HG03520 (cell line): ENCODE measurements at regions not wholly inside any gene's neighbourhood (a gene's known extent, or its start where the extent isn't known, plus 50 kb on each side); places are given as distances from the start of the nearest gene placed in this dataset.

Experiments
- ATAC-seq: cut with Tn5 transposase; IDR thresholded peaks from one replicate; pipeline ENCODE4 v1.9.1; 2021; ENCODE audit warnings: mild to moderate bottlenecking, moderate library complexity; ENCODE audit not compliant: unreplicated experiment

DNA sequence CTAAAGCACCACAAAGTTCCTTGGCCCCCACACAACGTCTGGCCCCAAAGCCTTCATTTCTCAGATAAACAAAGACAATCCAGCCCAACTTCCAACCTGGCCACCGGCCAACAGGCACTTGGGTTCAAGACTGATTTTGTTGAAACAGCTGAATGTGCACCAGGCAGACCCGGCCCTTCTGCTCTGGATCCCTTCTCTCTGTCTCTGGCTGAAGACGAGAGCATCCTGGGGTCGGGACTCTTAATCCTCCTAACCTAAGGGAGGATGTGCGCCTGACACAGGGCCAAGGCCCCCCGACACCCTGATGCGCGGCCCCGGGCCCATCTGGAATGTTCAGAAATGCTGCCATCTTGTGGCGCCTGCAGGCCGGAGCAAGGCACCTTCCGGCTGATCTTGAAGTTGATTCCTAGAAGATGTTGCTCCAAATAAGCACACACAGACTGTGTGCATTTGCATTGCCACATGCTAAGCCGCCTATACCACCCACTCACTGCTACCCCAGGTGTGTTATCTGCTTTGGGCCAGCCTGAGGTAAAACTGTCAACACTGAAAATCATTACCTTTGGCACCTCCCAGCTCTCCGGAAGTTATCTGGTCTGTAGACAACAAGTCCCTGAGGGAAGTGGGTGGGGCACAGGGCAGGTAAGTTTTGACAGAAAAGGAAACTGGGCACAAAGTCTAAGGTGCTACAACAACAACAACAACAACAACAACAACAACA, 98.4 kb upstream of the HABP2 start:
- ATAC-seq = no peak

DNA sequence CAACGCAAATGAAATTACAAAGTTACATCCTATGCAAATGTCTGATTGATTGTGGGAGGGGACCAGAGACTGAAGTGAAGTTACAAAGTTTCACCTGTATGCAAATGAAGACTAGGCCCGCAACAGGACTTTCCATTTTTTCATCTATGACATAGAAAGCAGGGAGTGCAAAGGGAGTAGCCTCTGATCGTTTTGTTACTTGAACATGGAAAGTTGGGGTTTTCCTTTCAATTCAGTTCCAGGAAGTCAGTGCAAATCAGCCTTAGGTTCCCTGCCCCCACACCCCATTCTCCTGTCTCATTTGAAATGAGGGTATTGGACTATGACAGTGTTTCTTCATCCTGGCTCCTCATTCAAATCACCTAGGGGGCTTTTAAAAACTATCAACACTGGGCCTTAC, 96.9 kb upstream of the HABP2 start:
- no peak for ATAC-seq

DNA sequence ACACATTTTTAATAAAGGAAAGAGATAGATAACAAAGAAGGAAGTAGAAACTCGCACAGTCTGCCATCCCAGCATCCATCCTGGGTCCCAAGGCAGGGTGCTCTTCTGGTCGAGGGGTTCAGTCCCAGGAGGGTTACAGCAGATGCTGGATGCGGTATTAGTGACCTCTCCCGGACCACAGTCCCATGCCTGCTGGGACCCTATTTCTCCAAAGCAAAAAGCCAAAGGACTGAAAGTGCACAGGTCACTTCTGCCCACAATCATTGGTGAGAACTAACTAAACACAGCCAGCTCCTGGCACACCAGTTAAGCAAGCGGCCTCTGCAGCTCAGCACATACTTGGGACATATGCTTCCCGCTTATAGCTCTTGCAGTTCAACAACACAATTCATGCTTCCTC, 96.1 kb upstream of the HABP2 start:
- ATAC-seq = no peak

DNA sequence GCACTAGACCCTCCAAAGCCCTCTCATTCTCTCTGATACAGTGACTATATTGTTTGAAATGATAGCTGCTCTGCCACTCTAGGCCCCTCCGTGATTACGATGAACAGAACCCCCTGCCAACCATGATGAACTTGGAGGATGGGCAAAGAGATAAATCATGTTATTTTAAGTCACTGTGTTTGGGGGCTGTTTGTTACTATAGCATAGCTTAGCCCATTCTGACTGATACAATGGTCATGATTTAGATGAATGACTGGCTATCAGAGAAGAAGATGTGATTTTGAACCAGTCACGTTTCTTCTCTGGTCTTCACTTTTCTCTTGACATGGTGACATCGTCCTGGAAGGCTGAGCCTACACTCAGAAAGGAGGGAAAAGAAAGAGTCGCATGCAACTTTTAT, 95.4 kb upstream of the HABP2 start:
- no peak for ATAC-seq

DNA sequence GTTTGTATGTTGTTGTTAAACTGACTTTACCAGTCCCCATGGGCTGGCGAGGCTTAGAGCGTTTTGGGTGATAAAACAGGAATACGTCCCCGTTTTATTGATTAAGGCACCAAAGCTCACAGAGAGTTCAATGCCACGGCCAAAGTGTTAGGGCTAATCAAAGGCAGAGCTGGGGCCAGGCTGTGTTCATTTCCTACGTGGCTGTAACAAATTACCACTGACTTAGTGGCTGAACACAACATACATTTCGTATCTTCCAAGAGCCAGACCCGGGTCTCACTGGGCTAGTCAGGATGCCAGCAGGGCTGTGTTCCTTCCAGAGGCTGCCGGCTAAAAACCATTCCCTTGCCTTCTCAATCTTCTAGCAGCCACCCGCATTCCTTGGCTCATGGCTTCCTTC, 94.4 kb upstream of the HABP2 start:
- ATAC-seq = no peak

DNA sequence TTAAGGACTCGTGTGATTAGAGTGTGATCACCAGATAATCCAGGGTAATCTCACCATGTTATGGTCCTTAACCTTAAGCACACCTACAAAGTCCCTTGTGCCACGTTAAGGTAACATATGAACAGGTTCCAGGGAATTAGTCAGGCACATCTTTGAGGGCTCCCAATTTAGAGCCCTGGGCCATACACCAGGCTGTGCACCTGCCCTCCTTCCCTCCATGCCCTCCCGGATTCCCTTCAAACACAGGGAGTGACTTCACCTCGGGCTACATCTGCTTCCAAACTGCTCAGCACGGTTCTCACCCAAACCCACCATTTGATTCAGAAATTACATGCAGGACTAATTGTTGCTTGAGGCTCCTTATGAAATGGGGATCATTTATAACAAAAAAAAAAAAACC, 93.9 kb upstream of the HABP2 start:
- no peak for ATAC-seq

DNA sequence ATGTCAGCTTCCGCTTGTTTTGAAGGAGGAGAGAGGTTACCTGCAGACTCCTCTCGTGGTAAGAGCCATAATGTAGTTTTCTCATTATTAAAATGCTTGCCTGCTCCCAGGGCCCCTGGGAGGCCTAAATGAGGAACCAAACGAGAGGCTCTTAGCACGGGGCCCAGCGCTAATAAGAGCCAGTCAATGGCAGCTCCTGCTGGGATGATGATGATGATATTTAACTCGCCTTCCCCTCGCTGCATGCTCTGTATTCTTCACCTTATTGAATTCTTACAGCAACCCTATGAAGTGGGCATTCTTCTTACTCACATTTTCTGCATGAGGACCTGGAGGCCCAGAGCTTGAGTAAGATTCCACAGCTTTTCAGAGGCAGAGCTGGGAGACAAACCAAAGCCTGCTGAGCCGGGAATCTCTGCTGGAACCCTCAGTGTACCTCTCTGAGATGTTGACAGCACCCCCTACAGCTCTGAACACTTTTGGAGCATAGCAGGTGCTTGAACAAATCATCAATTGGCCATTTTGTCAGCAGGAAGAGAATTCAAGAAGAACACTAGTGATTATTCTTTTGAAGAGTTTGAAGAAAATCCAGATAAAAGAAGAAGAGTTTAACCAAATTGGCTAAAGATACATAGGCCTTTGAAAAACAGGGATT, 93.1 kb upstream of the HABP2 start:
- no peak for ATAC-seq

DNA sequence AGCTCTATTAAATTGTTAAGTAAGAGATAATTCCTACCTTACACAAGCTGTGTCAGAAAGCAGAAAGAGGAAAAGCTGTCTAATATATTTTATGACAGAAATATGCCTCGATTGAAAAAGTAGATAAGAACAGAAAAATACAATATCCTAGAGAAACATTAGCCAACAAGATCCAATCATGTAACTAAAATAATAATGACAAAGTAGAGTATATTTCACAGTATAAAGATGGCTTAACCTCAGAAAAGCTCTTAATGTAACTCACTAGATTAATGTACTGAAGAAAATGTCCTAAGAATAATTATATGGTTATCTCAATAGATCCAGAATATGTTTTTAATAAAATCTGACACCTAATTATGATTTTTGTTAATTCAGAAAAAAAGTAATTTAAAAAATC, 89.8 kb upstream of the HABP2 start:
- no peak for ATAC-seq

DNA sequence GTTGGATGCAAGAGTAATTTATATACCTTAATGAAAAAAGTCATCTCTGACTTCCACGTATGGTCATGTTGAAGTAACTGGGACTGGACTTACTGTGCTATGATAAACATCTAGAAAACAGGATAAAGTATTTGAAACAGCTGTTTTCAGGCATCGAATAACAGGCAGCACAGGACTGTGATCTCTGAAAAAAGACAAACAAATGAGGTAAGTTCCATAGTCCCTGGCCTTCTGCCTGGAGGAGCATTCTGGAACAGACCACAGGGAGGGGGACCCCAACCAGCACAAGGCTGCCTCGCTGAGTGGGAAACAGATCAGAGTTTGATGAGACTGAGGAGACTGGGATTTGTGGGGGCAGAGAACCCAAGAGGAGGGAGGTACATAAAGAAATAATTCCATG, 89.1 kb upstream of the HABP2 start:
- ATAC-seq = no peak

DNA sequence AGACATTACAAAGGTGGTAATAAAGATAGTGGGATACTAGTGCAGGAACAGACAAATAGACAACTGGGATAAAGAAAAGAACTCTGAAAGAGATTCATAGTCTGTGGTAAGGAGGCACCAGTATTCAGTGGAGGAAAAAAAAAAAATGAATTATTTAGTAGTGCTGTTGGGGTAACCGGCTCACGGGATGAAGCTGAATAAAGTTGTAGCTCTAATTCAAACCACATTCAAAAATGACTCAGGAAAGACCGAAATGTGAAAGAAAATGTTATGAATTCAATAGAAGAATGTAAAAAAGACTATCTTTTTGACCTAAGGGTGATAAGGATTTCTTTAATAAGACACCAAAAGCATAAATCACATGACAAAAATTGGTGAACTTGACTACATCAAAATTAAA, 83.1 kb upstream of the HABP2 start:
- ATAC-seq = no peak

DNA sequence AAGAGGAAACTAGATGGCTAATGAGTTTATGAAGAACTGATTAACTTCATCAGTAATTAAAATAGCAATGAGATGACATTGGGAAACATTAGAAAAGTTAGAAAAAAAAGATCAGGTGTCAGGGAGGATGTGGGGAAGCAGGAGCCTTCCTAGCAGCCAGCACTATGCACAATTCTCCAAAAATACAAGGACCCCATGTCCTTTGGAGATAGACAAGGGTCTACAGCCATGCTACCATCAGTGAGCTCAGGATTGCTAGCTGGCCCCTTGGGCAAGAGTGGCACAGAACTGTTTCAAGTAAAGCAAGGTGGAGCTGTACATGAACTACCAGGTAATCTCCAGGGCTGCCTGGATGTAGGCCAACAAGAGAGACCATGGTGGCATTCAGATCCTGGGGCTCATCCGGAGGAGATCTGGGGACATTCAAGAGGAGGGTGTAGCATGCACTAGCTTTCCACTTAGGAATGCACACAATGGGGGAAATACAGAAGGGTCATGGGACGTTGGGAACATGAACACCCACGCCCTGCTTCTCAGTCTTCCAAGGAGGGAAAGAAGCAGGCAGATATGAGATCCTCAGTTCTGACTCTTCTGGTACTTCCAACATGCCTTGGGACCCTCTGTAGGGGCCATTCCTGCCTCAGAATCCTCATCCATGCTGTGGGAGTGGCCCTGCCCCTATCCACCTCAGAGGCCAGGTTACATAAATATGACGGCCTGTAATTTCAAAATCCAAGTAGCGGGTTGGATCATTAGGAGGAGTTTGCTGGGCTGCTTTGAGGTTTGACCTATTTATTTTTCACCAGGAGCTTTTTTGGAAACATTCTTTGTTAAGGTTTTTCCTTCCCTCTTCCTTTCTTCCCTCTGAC, 82.2 kb upstream of the HABP2 start:
- ATAC-seq = no peak

DNA sequence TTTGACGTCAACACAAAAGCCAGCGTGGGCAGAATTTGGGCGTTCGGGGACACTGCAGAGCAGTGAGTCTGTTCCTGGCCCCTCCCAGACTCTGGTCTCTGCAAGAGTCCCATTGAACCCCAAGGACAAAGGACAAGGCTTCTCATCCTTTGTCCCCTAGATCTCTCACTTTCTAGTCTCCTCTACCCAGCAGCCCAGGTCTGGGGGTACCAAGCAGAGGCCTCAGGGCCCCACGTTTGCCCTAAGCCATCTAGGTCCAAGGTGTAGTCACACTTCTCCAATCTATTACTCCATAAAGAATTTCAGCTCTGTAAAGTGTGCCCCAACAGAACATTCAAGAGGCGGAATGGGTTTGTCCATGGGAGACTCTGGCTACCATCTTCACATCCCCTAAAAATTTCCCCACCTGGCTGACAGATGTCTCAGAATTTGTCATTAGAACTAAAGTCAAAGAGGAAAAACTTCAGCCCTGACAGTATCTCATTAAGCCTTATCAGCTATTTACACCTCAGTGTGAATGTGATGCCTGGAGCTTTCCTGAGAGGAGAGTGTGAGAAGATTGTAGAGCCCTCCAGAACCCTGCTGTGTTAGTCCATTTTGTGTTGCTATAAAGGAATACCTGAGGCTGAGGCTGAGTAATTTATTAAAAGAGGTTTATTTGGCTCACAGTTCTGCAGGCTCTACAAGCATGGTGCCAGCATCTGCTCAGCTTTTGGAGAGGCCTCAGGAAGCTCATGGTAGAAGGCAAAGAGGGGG, 81.4 kb upstream of the HABP2 start:
- ATAC-seq = no peak

DNA sequence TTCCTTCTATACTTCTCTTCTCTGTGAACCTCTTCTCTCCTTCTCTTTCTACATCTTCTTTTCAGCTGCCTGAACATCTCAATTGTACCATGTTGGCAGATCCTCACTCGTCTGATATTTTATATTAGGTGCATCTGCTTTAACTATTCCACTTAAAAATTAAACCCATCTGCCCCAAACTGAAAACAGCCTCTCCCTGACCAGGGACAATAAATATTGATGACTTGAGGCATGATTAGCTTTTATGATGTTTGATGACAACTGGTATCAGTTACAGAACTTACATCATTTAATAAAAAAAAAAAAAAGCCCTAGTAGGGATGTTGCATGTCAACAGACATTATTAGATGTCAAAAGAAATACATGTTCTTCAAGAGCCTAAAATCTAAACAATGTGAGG, 79.8 kb upstream of the HABP2 start:
- no peak for ATAC-seq

DNA sequence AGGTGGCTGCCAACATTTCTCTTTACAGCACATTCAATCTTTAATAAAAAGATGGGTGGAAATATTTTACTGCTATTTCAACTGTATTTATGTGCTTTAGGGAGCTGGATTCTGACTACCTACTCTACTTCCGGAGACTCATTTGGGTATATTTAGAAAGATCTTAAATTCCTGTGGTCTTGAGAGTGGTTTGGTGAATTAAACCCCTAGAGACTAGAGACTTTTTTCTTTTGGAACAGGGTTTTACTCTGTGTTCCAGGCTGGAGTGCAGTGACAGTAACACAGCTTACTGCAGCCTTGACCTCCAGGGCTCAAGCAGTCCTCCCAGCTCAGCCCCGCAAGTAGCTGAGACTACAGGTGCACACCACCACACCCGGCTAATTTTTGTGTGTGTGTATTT, 79.0 kb upstream of the HABP2 start:
- no peak for ATAC-seq

DNA sequence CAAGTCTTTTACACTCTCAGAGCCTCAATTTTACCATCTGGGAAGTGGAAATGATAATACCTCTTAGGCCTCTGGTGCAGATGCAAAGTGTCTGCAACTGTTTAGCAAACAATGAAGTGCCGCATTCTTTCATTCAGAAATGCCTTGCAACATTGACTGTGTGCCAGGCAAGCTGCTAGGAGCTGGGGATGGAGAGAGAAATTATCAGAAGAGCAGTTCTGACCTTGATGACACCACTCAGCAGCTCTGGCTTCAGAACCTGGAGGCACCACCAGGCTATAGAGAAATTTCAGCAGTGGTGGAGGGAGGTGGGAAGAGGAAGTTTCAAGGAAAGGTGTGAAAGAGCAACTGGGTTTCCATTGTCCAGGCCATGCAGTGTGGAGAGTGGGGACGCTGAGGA, 78.1 kb upstream of the HABP2 start:
- ATAC-seq = no peak

DNA sequence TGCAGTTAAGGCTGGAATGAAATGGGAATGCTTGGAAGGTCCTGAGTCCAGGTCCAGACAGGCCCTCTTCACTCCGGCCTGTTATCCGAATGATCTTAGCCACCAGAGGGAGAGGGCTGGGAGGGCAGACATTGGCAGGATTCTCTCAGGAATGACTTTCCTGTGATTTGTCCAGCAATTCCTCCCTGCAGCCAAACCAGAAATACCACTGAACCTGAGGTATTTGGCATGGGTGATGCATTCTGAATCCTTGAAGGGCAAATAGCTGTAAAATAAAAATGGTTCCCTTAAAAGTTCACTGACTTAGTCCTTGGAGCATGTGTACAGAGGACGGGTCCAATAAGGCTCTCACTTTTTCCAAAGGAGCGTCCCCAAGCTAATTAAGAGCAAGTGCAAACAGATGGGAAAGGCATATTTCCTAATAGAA, 77.5 kb upstream of the HABP2 start:
- no peak for ATAC-seq

DNA sequence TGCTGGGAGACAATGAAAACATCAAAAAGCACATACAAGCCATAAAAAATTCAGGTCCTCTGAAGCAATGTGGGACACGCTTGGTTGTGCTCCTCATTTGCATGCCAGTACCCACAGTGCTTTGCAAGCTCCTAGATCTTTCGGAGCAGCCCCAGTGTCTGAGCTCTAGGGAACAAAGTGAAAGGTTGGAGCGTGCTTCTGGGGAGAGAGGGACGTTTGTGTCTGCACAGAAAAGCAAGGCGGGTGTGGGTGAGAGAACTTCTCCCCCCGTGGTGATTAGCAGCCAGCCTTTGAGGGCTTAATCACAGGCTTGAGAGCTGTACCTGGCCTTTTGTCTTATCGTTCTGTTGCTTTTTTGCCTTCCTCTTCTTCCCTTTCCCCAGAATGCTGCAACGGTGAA, 76.7 kb upstream of the HABP2 start:
- no peak for ATAC-seq

DNA sequence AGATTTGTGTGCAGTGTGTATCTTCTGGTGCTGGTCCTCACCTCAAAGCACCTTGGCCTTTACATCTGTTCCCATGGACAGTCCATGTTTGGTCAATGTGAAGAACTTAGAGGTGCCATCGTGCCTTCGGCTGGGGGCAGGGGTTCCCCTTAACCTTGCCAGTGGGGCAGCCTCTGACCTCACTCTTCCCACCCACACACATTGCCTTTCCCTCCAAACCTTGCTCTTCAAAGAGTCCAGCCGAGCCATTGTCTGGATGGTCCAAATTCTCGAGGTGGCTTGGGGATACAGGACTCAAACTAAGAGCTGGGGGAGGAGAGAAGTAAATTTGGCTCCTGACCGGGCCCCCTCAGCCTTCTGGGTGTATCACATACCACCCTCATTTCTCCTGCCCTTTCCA, 76.2 kb upstream of the HABP2 start:
- ATAC-seq = no peak

DNA sequence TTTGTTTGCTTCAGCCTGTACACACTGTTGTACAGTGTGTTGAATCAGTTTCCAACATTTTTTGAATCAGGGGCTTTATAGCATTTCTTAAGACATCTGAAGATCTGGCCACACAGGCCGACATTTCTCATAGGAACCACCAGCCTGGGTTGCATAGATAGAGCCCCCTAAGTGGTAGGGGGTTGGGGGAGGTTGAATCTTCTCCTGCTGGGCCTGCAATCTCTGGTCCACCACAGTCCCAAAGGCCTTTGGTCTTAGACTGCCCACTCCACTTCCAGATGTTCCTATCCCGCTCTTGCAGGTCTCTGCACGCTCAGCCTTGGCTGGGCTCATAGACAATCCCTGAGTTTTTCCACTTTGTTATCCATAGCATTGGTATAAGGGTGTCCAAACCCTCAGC, 75.4 kb upstream of the HABP2 start:
- no peak for ATAC-seq

DNA sequence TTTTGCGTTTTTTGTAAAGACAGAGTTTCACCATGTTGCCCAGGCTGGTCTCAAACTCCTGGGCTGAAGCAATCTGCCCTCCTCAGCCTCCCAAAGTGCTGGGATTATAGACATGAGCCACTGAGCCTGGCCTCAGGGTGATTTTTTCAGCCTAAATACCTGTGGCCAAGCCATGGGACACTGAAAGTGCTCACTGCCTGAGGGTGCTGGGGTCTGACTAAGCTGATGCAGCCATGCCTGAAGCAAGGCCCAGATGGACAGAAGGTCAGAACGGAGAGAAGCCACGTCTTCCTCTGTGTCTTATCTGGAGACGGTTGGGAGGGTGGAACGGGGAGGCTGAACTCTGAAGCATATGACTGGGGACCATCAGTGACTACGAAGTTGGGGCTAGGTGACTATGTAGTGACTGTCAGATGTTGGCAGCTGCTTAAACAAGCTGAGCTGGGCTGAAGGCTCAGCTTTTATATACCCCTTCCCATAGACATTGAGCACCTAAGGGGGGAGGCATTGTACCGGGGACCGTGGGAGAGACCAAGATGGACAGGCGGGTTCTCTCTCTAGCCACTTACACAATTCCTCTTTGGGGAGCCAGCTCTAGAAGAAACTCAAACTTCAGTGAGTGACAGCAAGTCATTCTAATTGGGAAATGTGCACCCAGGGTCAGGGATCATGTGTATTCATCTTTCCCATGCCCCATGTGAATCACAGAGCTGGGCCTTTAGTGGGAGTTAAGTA, 73.3 kb upstream of the HABP2 start:
- no peak for ATAC-seq

DNA sequence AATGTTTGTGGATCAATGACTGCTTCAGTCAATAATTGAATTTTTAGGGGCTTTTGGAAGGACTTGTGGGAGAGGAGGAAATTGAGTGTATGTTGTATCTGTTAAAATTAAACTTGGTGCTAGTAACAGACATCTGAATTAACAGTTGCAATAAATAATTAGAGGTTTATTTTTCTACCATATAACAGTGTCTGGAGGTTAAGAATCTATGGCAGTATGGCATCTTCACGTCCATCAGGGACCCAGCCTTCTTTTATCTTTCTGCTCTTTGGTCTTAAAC, 72.8 kb upstream of the HABP2 start:
- no peak for ATAC-seq
